ENCODE measurements at regions not wholly inside any gene's neighbourhood (a gene's known extent, or its start where the extent isn't known, plus 50 kb on each side); places are given as distances from the start of the nearest gene placed in this dataset.

- peaks cover 0 to under 1% (median 0%) of the 10 kb centered on the region in 4 donors for H3K36me3 ChIP-seq
- no peak for ATAC-seq
- no peaks in the 10 kb centered on the region for H3K27me3 ChIP-seq
- H3K4me1 ChIP-seq: no peaks in the 10 kb centered on the region
- DNase-seq: no peak
- intact Hi-C loops (cut with DNase I): no loop called here
- TF ChIP-seq CTCF (IDR thresholded peaks at IDR 0.05) (no peak), POLR2A (IDR thresholded peaks at IDR 0.05) (no peak)
- WGBS (ENCODE audit: insufficient coverage, low coverage, low lambda C conversion rate, missing lambda C conversion rate): 82% methylated on average over 3 of the region's 3 CpGs
- H3K4me3 ChIP-seq: no peak overlapping the region
- H3K27ac ChIP-seq: no peak overlapping the region
- H3K9me3 ChIP-seq: no peaks in the 10 kb centered on the region
Observed at GRCh38 chr18:42181474-42181873, 226.4 kb downstream of the PIK3C3 start.

GRCh38 chr18:42182728-42183700 lies 228.0 kb downstream of the PIK3C3 start:
- ATAC-seq: no peak
- Histone ChIP-seq H3K4me1 (no peaks in the 10 kb centered on the region), H3K36me3 (peaks cover 0 to 6% (median 0%) of the 10 kb centered on the region in 4 donors), H3K4me3 (no peak overlapping the region), H3K27me3 (no peaks in the 10 kb centered on the region), H3K27ac (no peak overlapping the region), H3K9me3 (no peaks in the 10 kb centered on the region)
- WGBS (ENCODE audit: insufficient coverage, low coverage, low lambda C conversion rate, missing lambda C conversion rate): 80% methylated on average over 7 of the region's 7 CpGs
- DNase-seq: no peak
- intact Hi-C loops (cut with DNase I): no loop called here
- TF ChIP-seq POLR2A (IDR thresholded peaks at IDR 0.05) (no peak), CTCF (IDR thresholded peaks at IDR 0.05) (no peak)

- H3K4me1 ChIP-seq: no peaks in the 10 kb centered on the region
- DNase-seq (no peak), ATAC-seq (no peak)
- H3K27ac ChIP-seq: no peak overlapping the region
- no peaks in the 10 kb centered on the region for H3K27me3 ChIP-seq
- intact Hi-C loops (cut with DNase I): no loop called here
- H3K4me3 ChIP-seq: no peak overlapping the region
- H3K36me3 ChIP-seq: peaks cover 0 to 6% (median 0%) of the 10 kb centered on the region in 4 donors
- WGBS (ENCODE audit: insufficient coverage, low coverage, low lambda C conversion rate, missing lambda C conversion rate): 39% methylated on average over 4 of the region's 4 CpGs
- no peaks in the 10 kb centered on the region for H3K9me3 ChIP-seq
- TF ChIP-seq POLR2A (IDR thresholded peaks at IDR 0.05): no peak
- TF ChIP-seq CTCF (IDR thresholded peaks at IDR 0.05): no peak
Observed at GRCh38 chr18:42183746-42184145, 228.7 kb downstream of the PIK3C3 start.

GRCh38 chr18:42184685-42185477 lies 229.8 kb downstream of the PIK3C3 start:
- H3K27me3 ChIP-seq: no peaks in the 10 kb centered on the region
- intact Hi-C loops (cut with DNase I): no loop called here
- H3K4me1 ChIP-seq: no peaks in the 10 kb centered on the region
- peaks cover 0 to 6% (median 0%) of the 10 kb centered on the region in 4 donors for H3K36me3 ChIP-seq
- H3K27ac ChIP-seq: no peak overlapping the region
- DNase-seq: no peak
- no peak for TF ChIP-seq CTCF (IDR thresholded peaks at IDR 0.05)
- TF ChIP-seq POLR2A (IDR thresholded peaks at IDR 0.05): no peak
- H3K9me3 ChIP-seq: no peaks in the 10 kb centered on the region
- ATAC-seq: peak in 2 of 4 donors; percentile 36 to 67
- 79% methylated on average over 13 of the region's 15 CpGs for WGBS (ENCODE audit: insufficient coverage, low coverage, low lambda C conversion rate, missing lambda C conversion rate)
- H3K4me3 ChIP-seq: no peak overlapping the region
